NCI-H345 treated with DMSO at 0.1 percent for 48 hours (cell line): ENCODE measurements at regions not wholly inside any gene's neighbourhood (a gene's known extent, or its start where the extent isn't known, plus 50 kb on each side); places are given as distances from the start of the nearest gene placed in this dataset.

Experiments used
- DNase-seq: peaks from one replicate; lab custom pipeline; 2025; ENCODE audit not compliant: unreplicated experiment; lab: John Stamatoyannopoulos, UW

DNA sequence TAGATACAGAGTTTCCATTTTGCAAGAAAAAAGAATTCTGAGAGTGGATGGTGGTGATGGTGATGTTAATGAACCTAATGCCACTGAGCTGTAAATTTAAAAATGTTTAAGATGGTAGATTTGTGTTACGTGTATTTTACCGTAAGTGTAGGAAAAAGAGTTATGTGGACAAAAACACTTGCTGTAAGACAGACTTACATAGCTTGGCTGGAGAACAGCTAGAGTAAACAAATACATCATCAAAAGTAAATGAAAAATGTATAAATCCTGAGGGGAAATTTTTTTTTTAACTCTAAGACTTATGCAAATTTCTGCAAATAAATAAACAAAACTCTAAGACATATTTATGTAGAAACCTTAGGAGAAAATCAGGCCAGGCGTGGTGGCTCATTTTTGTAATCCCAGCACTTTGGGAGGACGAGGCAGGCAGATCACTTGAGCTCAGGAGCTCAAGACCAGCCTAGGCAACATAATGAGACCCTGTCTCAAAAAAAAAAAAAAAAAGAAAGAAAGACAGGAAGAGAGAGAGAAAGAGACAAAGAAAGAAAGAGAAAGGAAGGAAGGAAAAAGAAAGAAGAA lies 66.2 kb upstream of the CDK13 start:
- DNase-seq: no peak

DNA sequence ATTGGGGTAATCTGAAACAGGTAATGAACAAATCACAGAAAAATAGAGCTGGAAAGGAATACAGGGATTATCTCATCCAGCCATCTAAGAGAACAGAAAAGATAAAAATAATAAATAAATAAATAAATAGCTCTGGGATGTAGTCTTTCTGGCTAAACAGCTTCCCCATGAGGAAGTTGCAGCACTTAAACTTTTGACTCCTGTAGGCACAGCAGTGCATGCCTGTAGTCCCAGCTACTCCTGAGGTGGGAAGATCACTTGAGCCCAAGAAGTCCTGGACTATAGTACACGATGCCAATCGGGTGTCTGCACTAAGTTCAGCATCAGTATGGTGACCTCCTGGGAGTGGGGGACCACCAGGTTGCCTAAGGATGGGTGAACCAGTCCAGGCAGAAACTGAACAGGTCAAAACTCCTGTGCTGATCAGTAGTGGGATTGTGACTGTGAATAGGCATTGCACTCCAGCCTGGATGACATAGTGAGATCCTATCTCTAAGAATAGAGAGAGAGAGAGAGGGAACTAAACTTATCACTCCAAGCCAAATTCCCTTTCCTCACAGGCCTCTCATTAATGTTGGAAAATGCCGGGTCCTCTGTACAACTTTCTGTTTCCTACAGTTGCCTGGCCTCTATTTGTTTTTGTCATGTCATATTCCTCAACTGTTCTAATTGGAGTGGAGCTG lies 61.7 kb upstream of the CDK13 start:
- no peak for DNase-seq

DNA sequence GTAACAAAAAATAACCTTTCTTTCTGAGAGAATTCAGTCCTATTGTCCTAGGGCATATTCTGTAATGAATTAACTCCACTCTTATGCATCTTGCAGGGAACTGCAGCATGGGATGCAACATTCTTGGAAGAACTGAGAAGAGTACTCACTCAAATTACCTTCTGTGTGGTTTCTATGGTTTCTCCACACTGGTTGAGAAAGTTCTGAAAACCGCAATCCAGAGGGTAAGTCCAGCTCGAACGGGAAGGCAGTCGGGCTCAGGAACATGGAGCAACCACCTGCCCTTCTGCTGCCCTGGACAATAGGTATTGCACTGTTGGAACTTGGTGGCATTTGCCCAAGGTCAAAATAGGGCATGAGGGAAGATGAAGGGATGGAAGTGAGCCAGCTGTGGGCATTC lies 59.6 kb upstream of the CDK13 start:
- DNase-seq: no peak

- no peak for DNase-seq
These were observed 58.2 kb upstream of the CDK13 start for GRCh38 chr7:39891894-39892293.

GRCh38 chr7:39892361-39892760 lies 57.7 kb upstream of the CDK13 start:
- no peak for DNase-seq

GRCh38 chr7:39894904-39895303 lies 55.2 kb upstream of the CDK13 start:
- DNase-seq: no peak

DNA sequence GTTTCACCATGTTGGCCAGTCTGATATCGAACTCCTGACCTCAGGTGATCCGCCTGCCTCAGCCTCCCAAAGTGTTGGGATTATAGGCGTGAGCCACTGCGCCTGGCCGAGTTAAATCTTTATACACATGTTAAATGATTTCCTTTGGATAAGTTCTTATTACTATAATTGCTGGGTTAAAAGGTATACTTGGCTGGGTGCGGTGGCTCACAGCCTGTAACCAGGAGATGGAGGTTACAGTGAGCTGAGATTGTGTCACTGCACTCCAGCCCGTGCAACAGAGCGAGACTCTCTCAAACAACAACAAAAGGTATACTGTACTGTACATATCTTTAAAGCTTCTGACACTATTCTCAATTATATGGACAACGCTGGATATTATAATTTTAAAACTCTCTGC lies 53.2 kb upstream of the CDK13 start:
- DNase-seq: no peak

DNA sequence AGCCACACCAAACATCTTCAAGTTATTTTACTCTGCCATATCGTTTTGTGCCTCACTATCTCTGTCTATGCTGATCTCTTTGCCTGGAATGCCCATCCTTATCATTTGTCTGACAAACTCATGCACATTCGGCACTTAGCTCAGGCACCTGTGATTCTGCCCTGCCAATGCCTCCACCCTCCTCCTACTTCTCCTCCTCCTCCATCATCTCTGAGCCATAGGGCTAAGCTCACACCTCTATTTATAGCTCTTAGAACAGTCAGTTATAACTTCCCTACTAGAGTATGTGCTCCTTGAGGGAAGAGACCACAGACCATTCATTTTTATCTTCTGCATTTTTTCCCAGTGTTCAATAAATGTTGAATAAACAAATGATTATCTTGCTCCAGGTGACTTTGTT lies 51.2 kb upstream of the CDK13 start:
- DNase-seq: no peak
